Fibroblast of lung (primary cell): ENCODE measurements at regions not wholly inside any gene's neighbourhood (a gene's known extent, or its start where the extent isn't known, plus 50 kb on each side); places are given as distances from the start of the nearest gene placed in this dataset.

ENCODE experiments used
- DNase-seq, 2 donors: peaks; one replicate each; pipeline versions ENCODE4 v3.0.0 to v3.0.0-alpha.2; 2010; ENCODE audit warnings: low read depth in 2 of 2
- H2AFZ ChIP-seq: 2 replicates; pipeline ENCODE4 v1.5.1; 2012; ENCODE audit warnings: low read length, control low read depth, inconsistent platforms
- H3K27ac ChIP-seq: 2 replicates; pipeline ENCODE4 v1.5.1; 2011; ENCODE audit warnings: low read length, control low read depth; ENCODE audit not compliant: insufficient read depth
- H3K27me3 ChIP-seq: 2 replicates; pipeline ENCODE4 v1.5.1; 2011; ENCODE audit warnings: mild to moderate bottlenecking, low read length; ENCODE audit not compliant: control insufficient read depth, insufficient read depth
- H3K36me3 ChIP-seq: 2 replicates; pipeline ENCODE4 v1.5.1; 2011; ENCODE audit warnings: low read length; ENCODE audit not compliant: control insufficient read depth, insufficient read depth
- H3K4me1 ChIP-seq: 2 replicates; pipeline ENCODE4 v1.5.1; 2011; ENCODE audit warnings: low read length; ENCODE audit not compliant: control insufficient read depth, insufficient read depth; ENCODE audit errors: extremely low read depth
- H3K4me2 ChIP-seq: 2 replicates; pipeline ENCODE4 v1.5.1; 2011; ENCODE audit warnings: low read length, control low read depth; ENCODE audit not compliant: insufficient read depth; ENCODE audit errors: extremely low read depth
- H3K4me3 ChIP-seq, 4 experiments: fragments of 200-600 bp in 1 of 4; sonication (generic) in 1 of 4; replicated peaks in 1 of 4; 2 replicates each; pipeline ENCODE4 v1.5.1; 2011 to 2016; ENCODE audit warnings: low read length in 4 of 4, low read depth in 3 of 4, mild to moderate bottlenecking in 3 of 4, control low read depth in 2 of 4, inconsistent platforms in 1 of 4, mixed read lengths in 1 of 4; ENCODE audit not compliant: insufficient read depth in 1 of 4; ENCODE audit errors: control extremely low read depth in 1 of 4
- H3K79me2 ChIP-seq: 2 replicates; pipeline ENCODE4 v1.5.1; 2012; ENCODE audit warnings: mild to moderate bottlenecking, low read length, inconsistent platforms; ENCODE audit not compliant: control insufficient read depth, insufficient read depth
- H3K9ac ChIP-seq: 2 replicates; pipeline ENCODE4 v1.5.1; 2011; ENCODE audit warnings: mild to moderate bottlenecking, low read length, control low read depth; ENCODE audit not compliant: insufficient read depth
- H3K9me3 ChIP-seq: 2 replicates; pipeline ENCODE4 v1.5.1; 2012; ENCODE audit warnings: low read depth, low read length; ENCODE audit not compliant: control insufficient read depth, insufficient read depth
- H4K20me1 ChIP-seq: 2 replicates; pipeline ENCODE4 v1.5.1; 2011; ENCODE audit warnings: low read length; ENCODE audit not compliant: control insufficient read depth, insufficient read depth; ENCODE audit errors: extremely low read depth
- CTCF ChIP-seq, 2 donors: IDR thresholded peaks in 1 of 2; conservative IDR thresholded peaks in 1 of 2; 1 replicate in 1 of 2; 2 replicates in 1 of 2; pipeline ENCODE4 v1.5.1; 2011 to 2012; ENCODE audit warnings: low read length in 2 of 2, control low read depth in 1 of 2, inconsistent platforms in 1 of 2, low read depth in 1 of 2, mild to moderate bottlenecking in 1 of 2
- EZH2 ChIP-seq: IDR thresholded peaks from 2 replicates; pipeline ENCODE4 v1.5.1; 2012; ENCODE audit warnings: low read length, control low read depth, mild to moderate bottlenecking; ENCODE audit errors: missing control alignments

- H3K9me3 ChIP-seq: no peaks in the 10 kb centered on the region
- peak in 1 of 2 donors; percentile 71 for DNase-seq
- TF ChIP-seq EZH2 (no peak), CTCF (conservative IDR thresholded peaks at IDR 0.05 in 1 of 2, IDR thresholded peaks at IDR 0.05 in 1 of 2; ENCODE audit: low read depth in 1 of 2, low read length in 2 of 2) (no peak)
These were observed 50.4 kb upstream of the ZNF365 start for GRCh38 chr10:62323751-62324150.

More at GRCh38 chr10:62323751-62324150, 50.4 kb upstream of the ZNF365 start:
- H3K4me3 ChIP-seq: no peak overlapping the region
- no peaks in the 10 kb centered on the region for H3K79me2 ChIP-seq
- no peak overlapping the region for H3K27ac ChIP-seq
- H3K4me2 ChIP-seq: no peak overlapping the region
- no peak overlapping the region for H2AFZ ChIP-seq
- no peak overlapping the region for H3K9ac ChIP-seq
- no peaks in the 10 kb centered on the region for H4K20me1 ChIP-seq
- no peaks in the 10 kb centered on the region for H3K4me1 ChIP-seq
- no peaks in the 10 kb centered on the region for H3K27me3 ChIP-seq
- H3K36me3 ChIP-seq: no peaks in the 10 kb centered on the region
